IMR-90 (cell line): ENCODE measurements at regions not wholly inside any gene's neighbourhood (a gene's known extent, or its start where the extent isn't known, plus 50 kb on each side); places are given as distances from the start of the nearest gene placed in this dataset.

ENCODE experiments used
- ATAC-seq: fragments of 200-7000 bp; cut with Tn5 transposase; 2 replicates; pipeline ENCODE4 v1.9.1; 2020; ENCODE audit warnings: low read depth, mild to moderate bottlenecking, moderate library complexity
- BruUV-seq: library from RNA; stranded (reverse); fragments of 400-500 nt; replicated peaks from 2 replicates; lab custom pipeline; 2021; lab: Mats Ljungman, UMichigan
- CTCF ChIA-PET: fragments of 300-600 bp; formaldehyde crosslinking; extraction: SDS; loops from one replicate; lab custom pipeline; 2021; ENCODE audit warnings: antibody characterized with exemption; lab: Yijun Ruan, JAX
- POLR2A ChIA-PET: fragments of 300-600 bp; sonication (Branson Sonifier 250); formaldehyde crosslinking; loops from one replicate; lab custom pipeline; 2022; ENCODE audit warnings: antibody characterized with exemption; ENCODE audit not compliant: unreplicated experiment; lab: Charles Lee
- DNase-seq: peaks from one replicate; pipeline ENCODE4 v3.0.0; 2013
- H2AFZ ChIP-seq: replicated peaks from 2 replicates; pipeline ENCODE3; 2013; ENCODE audit warnings: low read length, mild to moderate bottlenecking; ENCODE audit not compliant: poor library complexity
- H2AK5ac ChIP-seq: 2 replicates; pipeline ENCODE4 v1.6.1; 2013; ENCODE audit warnings: low read depth, low read length, inconsistent platforms
- H2AK9ac ChIP-seq: replicated peaks from 2 replicates; pipeline ENCODE3; 2013; ENCODE audit warnings: mild to moderate bottlenecking, low read depth, low read length, moderate library complexity; ENCODE audit not compliant: poor library complexity
- H2BK120ac ChIP-seq: 2 replicates; pipeline ENCODE4 v1.6.1; 2013; ENCODE audit warnings: low read depth, low read length, inconsistent platforms
- H2BK15ac ChIP-seq: 3 replicates; pipeline ENCODE4 v1.6.1; 2013; ENCODE audit warnings: low read depth, low read length, inconsistent platforms
- H2BK20ac ChIP-seq: 2 replicates; pipeline ENCODE4 v1.6.1; 2013; ENCODE audit warnings: low read depth, mild to moderate bottlenecking, inconsistent platforms, low read length, moderate library complexity
- H2BK5ac ChIP-seq: 2 replicates; pipeline ENCODE4 v1.6.1; 2013; ENCODE audit warnings: mild to moderate bottlenecking, low read depth, low read length, inconsistent platforms; ENCODE audit not compliant: poor library complexity, severe bottlenecking
- H3K14ac ChIP-seq: replicated peaks from 2 replicates; pipeline ENCODE4 v1.6.1; 2013; ENCODE audit warnings: low read depth, low read length, inconsistent platforms
- H3K18ac ChIP-seq: 2 replicates; pipeline ENCODE4 v1.6.1; 2013; ENCODE audit warnings: low read depth, low read length, control low read depth
- H3K23ac ChIP-seq: 2 replicates; pipeline ENCODE4 v1.6.1; 2013; ENCODE audit warnings: low read depth, low read length, inconsistent platforms
- H3K27ac ChIP-seq: 2 replicates; pipeline ENCODE4 v1.5.1; 2013; ENCODE audit warnings: mild to moderate bottlenecking, control low read depth, low read length; ENCODE audit not compliant: insufficient read depth
- H3K27me3 ChIP-seq: 2 replicates; pipeline ENCODE4 v1.6.1; 2013; ENCODE audit warnings: low read length; ENCODE audit not compliant: control insufficient read depth, insufficient read depth
- H3K36me3 ChIP-seq: 2 replicates; pipeline ENCODE4 v1.6.1; 2013; ENCODE audit warnings: low read length, mixed read lengths; ENCODE audit not compliant: control insufficient read depth, insufficient read depth
- H3K4ac ChIP-seq: 2 replicates; pipeline ENCODE4 v1.6.1; 2013; ENCODE audit warnings: low read depth, low read length, inconsistent platforms
- H3K4me1 ChIP-seq: 2 replicates; pipeline ENCODE4 v1.6.1; 2013; ENCODE audit warnings: low read length, mixed read lengths; ENCODE audit not compliant: control insufficient read depth, insufficient read depth
- H3K4me2 ChIP-seq: 2 replicates; pipeline ENCODE4 v1.6.1; 2013; ENCODE audit warnings: low read depth, mild to moderate bottlenecking, control low read depth, low read length, moderate library complexity
- H3K4me3 ChIP-seq: 2 replicates; pipeline ENCODE4 v1.5.1; 2013; ENCODE audit warnings: low read depth, mild to moderate bottlenecking, control low read depth, low read length, moderate library complexity; ENCODE audit not compliant: insufficient read depth
- H3K56ac ChIP-seq: 2 replicates; pipeline ENCODE4 v1.6.1; 2013; ENCODE audit warnings: low read length, inconsistent platforms; ENCODE audit not compliant: insufficient read depth; ENCODE audit errors: extremely low read depth
- H3K79me1 ChIP-seq, 2 experiments: 2 replicates each; pipeline ENCODE4 v1.6.1; 2013; ENCODE audit warnings: low read length in 2 of 2, inconsistent platforms in 1 of 2, low read depth in 1 of 2
- H3K9ac ChIP-seq: 2 replicates; pipeline ENCODE4 v1.6.1; 2013; ENCODE audit warnings: low read depth, low read length, control low read depth
- H3K9me1 ChIP-seq: 2 replicates; pipeline ENCODE4 v1.6.1; 2013; ENCODE audit warnings: low read length, inconsistent platforms; ENCODE audit not compliant: insufficient read depth
- H3K9me3 ChIP-seq: 2 replicates; pipeline ENCODE4 v1.6.1; 2013; ENCODE audit warnings: low read length; ENCODE audit not compliant: control insufficient read depth, insufficient read depth
- H4K20me1 ChIP-seq: 2 replicates; pipeline ENCODE4 v1.6.1; 2013; ENCODE audit warnings: low read length, inconsistent platforms; ENCODE audit not compliant: insufficient read depth
- H4K5ac ChIP-seq: 2 replicates; pipeline ENCODE4 v1.6.1; 2013; ENCODE audit warnings: mild to moderate bottlenecking, low read depth, low read length, control low read depth
- H4K8ac ChIP-seq, 2 experiments: 2 replicates each; pipeline ENCODE4 v1.6.1; 2013; ENCODE audit warnings: low read depth in 2 of 2, low read length in 2 of 2, control low read depth in 1 of 2, inconsistent platforms in 1 of 2
- H4K91ac ChIP-seq: 2 replicates; pipeline ENCODE4 v1.6.1; 2013; ENCODE audit warnings: low read depth, low read length, inconsistent platforms; ENCODE audit not compliant: insufficient read depth
- BHLHE40 ChIP-seq: fragments of 150-350 bp; IDR thresholded peaks from 2 replicates; pipeline ENCODE4 v1.6.1; 2016; ENCODE audit warnings: mild to moderate bottlenecking, low read depth, low read length
- CHD1 ChIP-seq: IDR thresholded peaks from 2 replicates; pipeline ENCODE4 v1.6.1; 2012; ENCODE audit warnings: low read depth, low read length, improper control_type of control experiment
- FOS ChIP-seq: fragments of 150-350 bp; IDR thresholded peaks from 2 replicates; pipeline ENCODE4 v1.6.1; 2016; ENCODE audit warnings: low read depth, low read length
- MXI1 ChIP-seq: IDR thresholded peaks from 2 replicates; pipeline ENCODE4 v1.6.1; 2012; ENCODE audit warnings: low read depth, mild to moderate bottlenecking, low read length, moderate library complexity, borderline replicate concordance
- RCOR1 ChIP-seq: IDR thresholded peaks from 2 replicates; pipeline ENCODE4 v1.6.1; 2012; ENCODE audit warnings: mild to moderate bottlenecking, low read length, improper control_type of control experiment; ENCODE audit not compliant: insufficient replicate concordance
- RFX5 ChIP-seq: IDR thresholded peaks from 2 replicates; pipeline ENCODE4 v1.8.0; 2012; ENCODE audit warnings: low read depth, mild to moderate bottlenecking, low read length, moderate library complexity
- SMC3 ChIP-seq: fragments of 150-350 bp; IDR thresholded peaks from 2 replicates; pipeline ENCODE4 v1.6.1; 2016; ENCODE audit warnings: low read depth, mild to moderate bottlenecking, antibody characterized with exemption, low read length, moderate library complexity
- dilution Hi-C: fragments of 300-500 bp; cut with HindIII; formaldehyde crosslinking; loops from one replicate; pipeline ENCODE4 v1.14.3; 2018; ENCODE audit warnings: low sequenced_read_pairs; ENCODE audit not compliant: unreplicated experiment
- in situ Hi-C: fragments of 300-500 bp; cut with MboI; formaldehyde crosslinking; loops from 3 replicates; pipeline ENCODE4 v1.14.3; 2019; ENCODE audit warnings: low sequenced_read_pairs, inconsistent platforms, mixed read lengths
- intact Hi-C: fragments of 100-400 bp; cut with micrococcal nuclease; formaldehyde crosslinking; loops from 2 replicates; pipeline ENCODE4 v1.10.0; 2022
- TF ChIP-seq, protein P1 (sequence below): fragments of 150-350 bp; IDR thresholded peaks from 2 replicates; pipeline ENCODE4 v1.6.1; 2017; ENCODE audit warnings: mild to moderate bottlenecking, antibody characterized with exemption, low read length, low read depth

DNA sequence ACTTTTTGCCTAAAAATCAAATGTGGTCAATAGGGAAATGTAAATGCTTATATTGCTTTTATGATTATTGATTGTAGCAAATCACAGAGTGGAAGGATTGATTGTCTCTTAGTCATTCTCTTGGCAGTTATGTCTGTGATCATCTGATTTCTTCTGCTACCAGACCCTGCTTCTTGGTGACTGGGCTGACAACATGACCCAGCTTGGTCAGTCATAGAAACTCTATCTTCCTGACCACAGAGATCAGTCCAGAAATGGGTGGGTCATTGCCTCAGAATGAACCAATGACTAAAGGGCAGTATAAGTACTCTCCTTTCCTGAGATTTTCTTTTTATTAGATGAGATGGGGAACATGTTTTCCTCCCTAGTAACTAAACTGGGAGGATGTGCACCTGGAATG is 87.6 kb downstream of the MAIP1 start:
- TF ChIP-seq CHD1, result no peak
- no peak for TF ChIP-seq SMC3
- TF ChIP-seq RFX5, result no peak
- no peak for TF ChIP-seq MXI1
- no peak for TF ChIP-seq FOS
- TF ChIP-seq, protein P1, sequence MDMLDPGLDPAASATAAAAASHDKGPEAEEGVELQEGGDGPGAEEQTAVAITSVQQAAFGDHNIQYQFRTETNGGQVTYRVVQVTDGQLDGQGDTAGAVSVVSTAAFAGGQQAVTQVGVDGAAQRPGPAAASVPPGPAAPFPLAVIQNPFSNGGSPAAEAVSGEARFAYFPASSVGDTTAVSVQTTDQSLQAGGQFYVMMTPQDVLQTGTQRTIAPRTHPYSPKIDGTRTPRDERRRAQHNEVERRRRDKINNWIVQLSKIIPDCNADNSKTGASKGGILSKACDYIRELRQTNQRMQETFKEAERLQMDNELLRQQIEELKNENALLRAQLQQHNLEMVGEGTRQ, result no peak
- no peak for TF ChIP-seq BHLHE40
- TF ChIP-seq RCOR1, result no peak
- peaks cover 23% of the 10 kb centered on the region for H3K4me1 ChIP-seq
- H4K91ac ChIP-seq, result peak overlapping the region; percentile 40
- no peaks in the 10 kb centered on the region for H3K27me3 ChIP-seq
- H2AK9ac ChIP-seq, result no peak overlapping the region
- peak overlapping the region; percentile 67 for H3K18ac ChIP-seq
- H3K9me3 ChIP-seq, result no peaks in the 10 kb centered on the region
- ChIA-PET POLR2A (no interaction called here), CTCF (interaction anchor here (0.7 kb wide), 1 partner anchor 8 kb away, joined by 3 read pairs; no protein-coding TSS in a partner anchor)
- no peaks in the 10 kb centered on the region for H3K79me1 ChIP-seq
- intact Hi-C loops, result no loop called here
- H2BK20ac ChIP-seq, result peak overlapping the region; percentile 16; the same call in 1 of the 2 replicates
- peak overlapping the region; percentile 85; the same call in 1 of the 2 replicates for H3K27ac ChIP-seq
- no peak overlapping the region for H2AFZ ChIP-seq
- no peak overlapping the region for H3K4me2 ChIP-seq
- 0 out of 2 replicates have a peak overlapping the region, but pooled peaks have one; percentile 36 for H2AK5ac ChIP-seq
- H2BK15ac ChIP-seq, result peak overlapping the region; percentile 1; the same call in 1 of the 3 replicates
- DNase-seq, result peak; percentile 89
- H4K20me1 ChIP-seq, result no peaks in the 10 kb centered on the region
- H4K5ac ChIP-seq, result peak overlapping the region; percentile 54; the same call in 1 of the 2 replicates
- ATAC-seq, result peak; percentile 36
- peak overlapping the region; percentile 35 for H2BK120ac ChIP-seq
- no peak overlapping the region for H3K56ac ChIP-seq
- dilution Hi-C loops, result no loop called here
- H3K23ac ChIP-seq, result no peak overlapping the region
- peak overlapping the region; percentile 28 for H3K14ac ChIP-seq
- H3K9ac ChIP-seq, result no peak overlapping the region
- peak overlapping the region in 1 of 2 experiments; percentile 35; a peak in 2 of 4 replicates for H4K8ac ChIP-seq
- H3K36me3 ChIP-seq, result no peaks in the 10 kb centered on the region
- peak overlapping the region; percentile 61 for H3K4ac ChIP-seq
- H2BK5ac ChIP-seq, result peak overlapping the region; percentile 61
- H3K4me3 ChIP-seq, result no peak overlapping the region
- no TSS peak for BruUV-seq
- in situ Hi-C loops, result no loop called here
- H3K9me1 ChIP-seq, result peaks cover 13% of the 10 kb centered on the region
